HFFc6 (cell line): ENCODE measurements at regions not wholly inside any gene's neighbourhood (a gene's known extent, or its start where the extent isn't known, plus 50 kb on each side); places are given as distances from the start of the nearest gene placed in this dataset.
A peak's percentile ranks its signal among the peaks of the same experiment; 100 is the strongest.

Experiments
- DNase-seq: peaks from one replicate; pipeline ENCODE4 v3.0.0-alpha.2; 2018
- H3K27ac Mint-ChIP-seq: 2 replicates; pipeline ENCODE4 v1.8.0; 2020; ENCODE audit warnings: mild to moderate bottlenecking, mixed read lengths
- H3K27me3 Mint-ChIP-seq: 2 replicates; pipeline ENCODE4 v1.8.0; 2021; ENCODE audit warnings: mild to moderate bottlenecking, moderate library complexity, mixed read lengths; ENCODE audit not compliant: insufficient read depth
- H3K36me3 Mint-ChIP-seq: 2 replicates; pipeline ENCODE4 v1.8.0; 2021; ENCODE audit warnings: low read depth, mixed read lengths
- H3K4me1 Mint-ChIP-seq: 2 replicates; pipeline ENCODE4 v1.8.0; 2020; ENCODE audit warnings: low read depth, mixed read lengths
- H3K4me3 Mint-ChIP-seq: 2 replicates; pipeline ENCODE4 v1.8.0; 2020; ENCODE audit warnings: mild to moderate bottlenecking, moderate library complexity, mixed read lengths
- H3K9me3 Mint-ChIP-seq: 2 replicates; pipeline ENCODE4 v1.8.0; 2020; ENCODE audit warnings: mild to moderate bottlenecking, mixed read lengths
- CTCF ChIP-seq: fragments of 200-600 bp; sonication (generic); IDR thresholded peaks from 2 replicates; pipeline ENCODE4 v1.5.0; 2021; ENCODE audit warnings: antibody characterized with exemption, mild to moderate bottlenecking

GRCh38 chr18:43588838-43589237, 311.5 kb upstream of the SYT4 start:
- H3K27me3 Mint-ChIP-seq, result no peaks in the 10 kb centered on the region; the same call in 1 of the 2 replicates

GRCh38 chr18:43589611-43590151, 312.4 kb upstream of the SYT4 start:
- no peaks in the 10 kb centered on the region; the same call in 1 of the 2 replicates for H3K27me3 Mint-ChIP-seq
- no peak for TF ChIP-seq CTCF
- no peak for DNase-seq
- H3K9me3 Mint-ChIP-seq, result no peaks in the 10 kb centered on the region
- H3K4me1 Mint-ChIP-seq, result no peaks in the 10 kb centered on the region
- no peak overlapping the region for H3K27ac Mint-ChIP-seq
- no peak overlapping the region for H3K4me3 Mint-ChIP-seq
- H3K36me3 Mint-ChIP-seq, result no peaks in the 10 kb centered on the region

More at GRCh38 chr18:43588838-43589237, 311.5 kb upstream of the SYT4 start:
- H3K4me3 Mint-ChIP-seq, result no peak overlapping the region
- H3K27ac Mint-ChIP-seq, result no peak overlapping the region
- TF ChIP-seq CTCF, result no peak
- no peak for DNase-seq
- H3K36me3 Mint-ChIP-seq, result no peaks in the 10 kb centered on the region
- H3K9me3 Mint-ChIP-seq, result no peaks in the 10 kb centered on the region
- H3K4me1 Mint-ChIP-seq, result no peaks in the 10 kb centered on the region

GRCh38 chr18:43590182-43590903, 313.1 kb upstream of the SYT4 start:
- DNase-seq, result no peak
- no peaks in the 10 kb centered on the region for H3K9me3 Mint-ChIP-seq
- no peaks in the 10 kb centered on the region for H3K4me1 Mint-ChIP-seq
- H3K27ac Mint-ChIP-seq, result no peak overlapping the region
- TF ChIP-seq CTCF, result no peak
- H3K36me3 Mint-ChIP-seq, result no peaks in the 10 kb centered on the region
- no peaks in the 10 kb centered on the region; the same call in 1 of the 2 replicates for H3K27me3 Mint-ChIP-seq
- H3K4me3 Mint-ChIP-seq, result no peak overlapping the region

GRCh38 chr18:43592269-43592668, 315.0 kb upstream of the SYT4 start:
- TF ChIP-seq CTCF, result no peak
- H3K27me3 Mint-ChIP-seq, result no peaks in the 10 kb centered on the region; the same call in 1 of the 2 replicates
- DNase-seq, result no peak
- no peaks in the 10 kb centered on the region for H3K4me1 Mint-ChIP-seq
- H3K36me3 Mint-ChIP-seq, result no peaks in the 10 kb centered on the region
- H3K4me3 Mint-ChIP-seq, result no peak overlapping the region
- H3K27ac Mint-ChIP-seq, result no peak overlapping the region
- no peaks in the 10 kb centered on the region for H3K9me3 Mint-ChIP-seq

- TF ChIP-seq CTCF, result peak; percentile 75
Observed at GRCh38 chr18:43596105-43596712, 318.9 kb upstream of the SYT4 start.

More at GRCh38 chr18:43596105-43596712, 318.9 kb upstream of the SYT4 start:
- H3K9me3 Mint-ChIP-seq, result no peaks in the 10 kb centered on the region
- no peak overlapping the region for H3K4me3 Mint-ChIP-seq
- no peaks in the 10 kb centered on the region for H3K27me3 Mint-ChIP-seq
- H3K36me3 Mint-ChIP-seq, result no peaks in the 10 kb centered on the region
- no peaks in the 10 kb centered on the region for H3K4me1 Mint-ChIP-seq
- DNase-seq, result peak; percentile 18
- no peak overlapping the region for H3K27ac Mint-ChIP-seq
